ENCODE measurements at regions not wholly inside any gene's neighbourhood (a gene's known extent, or its start where the extent isn't known, plus 50 kb on each side); places are given as distances from the start of the nearest gene placed in this dataset.

DNA sequence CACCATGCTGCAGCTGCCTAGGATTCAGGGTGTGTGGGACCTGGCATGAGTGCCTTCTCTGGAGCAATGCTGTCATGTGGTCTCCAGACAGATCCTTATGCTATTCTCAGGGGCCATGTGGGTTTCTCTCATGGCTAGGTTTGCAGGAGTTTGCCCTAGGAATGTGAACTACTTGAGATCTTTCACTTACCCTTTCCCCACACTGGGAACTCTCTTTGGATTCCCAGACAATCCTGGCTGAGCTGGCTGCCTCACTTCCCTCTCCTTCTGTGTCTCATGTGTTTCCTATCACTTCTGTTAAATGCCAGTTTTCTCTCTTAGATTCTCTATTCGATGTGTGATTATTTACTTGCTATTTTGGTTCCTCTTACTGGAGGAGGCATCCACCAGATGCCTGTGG lies 270.2 kb upstream of the RASA1 start:
- Mint-ChIP-seq H3K36me3 (no peaks in the 10 kb centered on the region), H3K9me3 (no peaks in the 10 kb centered on the region), H3K27ac (no peak overlapping the region), H3K4me3 (no peak overlapping the region), H3K4me1 (no peaks in the 10 kb centered on the region), H3K27me3 (ENCODE audit: low read depth) (no peaks in the 10 kb centered on the region)
- ATAC-seq: no peak
- DNase-seq (ENCODE audit: low spot score): no peak
- TF ChIP-seq ZNF671 (CRISPR knock-in tag; IDR thresholded peaks at IDR 0.05) (no peak), JAZF1 (CRISPR knock-in tag; IDR thresholded peaks at IDR 0.05) (no peak), FOXJ3 (CRISPR knock-in tag; IDR thresholded peaks at IDR 0.05; ENCODE audit: borderline replicate concordance) (no peak), ZNF121 (CRISPR knock-in tag; IDR thresholded peaks at IDR 0.05) (no peak), ZNF416 (CRISPR knock-in tag; IDR thresholded peaks at IDR 0.05) (no peak), SMAD3 (CRISPR knock-in tag; IDR thresholded peaks at IDR 0.05; ENCODE audit: borderline replicate concordance) (no peak)
- TF ChIP-seq, protein P1, sequence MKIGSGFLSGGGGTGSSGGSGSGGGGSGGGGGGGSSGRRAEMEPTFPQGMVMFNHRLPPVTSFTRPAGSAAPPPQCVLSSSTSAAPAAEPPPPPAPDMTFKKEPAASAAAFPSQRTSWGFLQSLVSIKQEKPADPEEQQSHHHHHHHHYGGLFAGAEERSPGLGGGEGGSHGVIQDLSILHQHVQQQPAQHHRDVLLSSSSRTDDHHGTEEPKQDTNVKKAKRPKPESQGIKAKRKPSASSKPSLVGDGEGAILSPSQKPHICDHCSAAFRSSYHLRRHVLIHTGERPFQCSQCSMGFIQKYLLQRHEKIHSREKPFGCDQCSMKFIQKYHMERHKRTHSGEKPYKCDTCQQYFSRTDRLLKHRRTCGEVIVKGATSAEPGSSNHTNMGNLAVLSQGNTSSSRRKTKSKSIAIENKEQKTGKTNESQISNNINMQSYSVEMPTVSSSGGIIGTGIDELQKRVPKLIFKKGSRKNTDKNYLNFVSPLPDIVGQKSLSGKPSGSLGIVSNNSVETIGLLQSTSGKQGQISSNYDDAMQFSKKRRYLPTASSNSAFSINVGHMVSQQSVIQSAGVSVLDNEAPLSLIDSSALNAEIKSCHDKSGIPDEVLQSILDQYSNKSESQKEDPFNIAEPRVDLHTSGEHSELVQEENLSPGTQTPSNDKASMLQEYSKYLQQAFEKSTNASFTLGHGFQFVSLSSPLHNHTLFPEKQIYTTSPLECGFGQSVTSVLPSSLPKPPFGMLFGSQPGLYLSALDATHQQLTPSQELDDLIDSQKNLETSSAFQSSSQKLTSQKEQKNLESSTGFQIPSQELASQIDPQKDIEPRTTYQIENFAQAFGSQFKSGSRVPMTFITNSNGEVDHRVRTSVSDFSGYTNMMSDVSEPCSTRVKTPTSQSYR (CRISPR knock-in tag; IDR thresholded peaks at IDR 0.05): no peak
- ChIA-PET CTCF (no interaction called here), POLR2A (no interaction called here)

DNA sequence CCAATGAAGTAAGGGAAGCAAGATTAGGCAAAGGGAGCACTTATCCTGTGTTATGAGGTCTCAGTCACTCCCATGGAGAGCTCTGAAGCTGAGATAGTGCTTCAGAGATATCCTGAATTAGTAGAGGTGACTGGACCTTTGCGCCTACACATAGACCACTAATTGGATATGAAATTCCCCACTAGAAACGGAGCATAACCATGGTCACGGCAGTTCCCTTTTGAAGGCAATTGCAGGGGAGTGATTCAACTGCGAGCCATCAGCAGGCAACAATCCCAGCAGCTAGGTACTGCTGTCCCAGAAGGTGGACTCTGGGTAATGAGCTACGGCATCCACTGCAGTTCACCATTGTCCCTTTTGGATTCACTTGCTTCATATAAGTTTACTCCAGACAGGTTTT lies 267.7 kb upstream of the RASA1 start:
- DNase-seq (ENCODE audit: low spot score): no peak
- H3K27ac Mint-ChIP-seq: no peak overlapping the region
- no peaks in the 10 kb centered on the region for H3K4me1 Mint-ChIP-seq
- no peak for TF ChIP-seq FOXJ3 (CRISPR knock-in tag; IDR thresholded peaks at IDR 0.05; ENCODE audit: borderline replicate concordance)
- no peak for TF ChIP-seq FOXP1 (CRISPR knock-in tag; IDR thresholded peaks at IDR 0.05; ENCODE audit: borderline replicate concordance)
- TF ChIP-seq, protein P2, sequence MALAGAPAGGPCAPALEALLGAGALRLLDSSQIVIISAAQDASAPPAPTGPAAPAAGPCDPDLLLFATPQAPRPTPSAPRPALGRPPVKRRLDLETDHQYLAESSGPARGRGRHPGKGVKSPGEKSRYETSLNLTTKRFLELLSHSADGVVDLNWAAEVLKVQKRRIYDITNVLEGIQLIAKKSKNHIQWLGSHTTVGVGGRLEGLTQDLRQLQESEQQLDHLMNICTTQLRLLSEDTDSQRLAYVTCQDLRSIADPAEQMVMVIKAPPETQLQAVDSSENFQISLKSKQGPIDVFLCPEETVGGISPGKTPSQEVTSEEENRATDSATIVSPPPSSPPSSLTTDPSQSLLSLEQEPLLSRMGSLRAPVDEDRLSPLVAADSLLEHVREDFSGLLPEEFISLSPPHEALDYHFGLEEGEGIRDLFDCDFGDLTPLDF (CRISPR knock-in tag; IDR thresholded peaks at IDR 0.05): no peak
- H3K4me3 Mint-ChIP-seq: no peak overlapping the region
- no peaks in the 10 kb centered on the region for H3K27me3 Mint-ChIP-seq (ENCODE audit: low read depth)
- no peak for ATAC-seq
- H3K36me3 Mint-ChIP-seq: no peaks in the 10 kb centered on the region
- no peaks in the 10 kb centered on the region for H3K9me3 Mint-ChIP-seq
- CTCF ChIA-PET: no interaction called here
- POLR2A ChIA-PET: no interaction called here

DNA sequence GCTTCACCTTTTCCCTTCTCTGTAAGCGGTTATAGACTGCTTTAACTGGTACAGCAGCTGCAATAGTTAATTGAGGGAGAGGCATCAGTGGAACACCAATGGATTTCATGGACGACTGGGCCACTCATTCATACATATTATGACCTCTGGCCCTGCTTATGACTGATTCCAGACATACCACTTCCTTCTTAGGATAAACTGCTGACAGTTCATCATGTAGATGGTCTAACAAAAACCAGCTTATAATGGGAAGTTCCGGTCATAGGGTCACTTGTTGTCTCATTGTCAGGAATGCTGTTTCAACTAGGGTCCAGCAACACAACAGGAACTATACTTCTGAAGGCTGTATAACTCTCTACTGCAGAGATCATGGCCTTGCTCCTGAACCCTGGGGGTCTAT lies 265.2 kb upstream of the RASA1 start:
- no peak overlapping the region for H3K4me3 Mint-ChIP-seq
- H3K9me3 Mint-ChIP-seq: no peaks in the 10 kb centered on the region
- H3K27me3 Mint-ChIP-seq (ENCODE audit: low read depth): no peaks in the 10 kb centered on the region
- CTCF ChIA-PET: no interaction called here
- TF ChIP-seq FOXP1 (CRISPR knock-in tag; IDR thresholded peaks at IDR 0.05; ENCODE audit: borderline replicate concordance) (no peak), MYBL2 (CRISPR knock-in tag; IDR thresholded peaks at IDR 0.05) (no peak), TEAD4 (CRISPR knock-in tag; IDR thresholded peaks at IDR 0.05) (no peak), ZBTB21 (CRISPR knock-in tag; IDR thresholded peaks at IDR 0.05; ENCODE audit: borderline replicate concordance) (no peak), RORB (CRISPR knock-in tag; IDR thresholded peaks at IDR 0.05) (no peak), NFATC4 (CRISPR knock-in tag; IDR thresholded peaks at IDR 0.05) (no peak)
- TF ChIP-seq, protein P3, sequence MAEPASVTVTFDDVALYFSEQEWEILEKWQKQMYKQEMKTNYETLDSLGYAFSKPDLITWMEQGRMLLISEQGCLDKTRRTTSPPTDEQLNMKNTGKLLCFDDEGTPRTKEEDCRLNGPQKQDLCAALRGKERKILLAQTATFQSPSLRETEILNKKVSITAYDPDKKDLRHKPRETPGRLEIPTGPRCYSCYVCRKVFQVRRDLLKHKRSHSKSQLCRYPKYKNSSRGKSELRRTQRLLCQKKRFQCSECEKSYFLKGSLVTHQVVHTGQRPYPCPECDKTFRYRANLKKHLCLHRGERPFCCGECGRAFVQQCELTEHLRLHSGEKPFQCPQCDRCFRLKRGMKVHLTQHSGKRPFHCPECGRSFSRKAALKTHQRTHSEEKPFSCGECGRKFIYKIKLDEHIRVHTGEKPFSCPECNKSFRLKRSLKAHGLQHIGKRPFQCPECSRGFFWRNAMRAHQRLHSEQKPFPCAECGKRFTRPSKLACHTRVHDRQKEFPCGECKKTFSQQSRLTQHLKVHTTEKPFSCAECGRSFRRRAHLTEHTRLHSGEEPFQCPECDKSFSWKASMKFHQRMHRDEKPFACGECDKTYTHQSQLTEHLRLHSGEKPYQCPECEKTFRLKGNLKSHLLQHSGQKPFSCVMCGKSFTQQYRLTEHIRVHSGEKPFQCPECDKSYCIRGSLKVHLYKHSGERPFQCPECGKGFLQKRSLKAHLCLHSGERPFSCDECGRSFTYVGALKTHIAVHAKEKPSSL (CRISPR knock-in tag; conservative IDR thresholded peaks at IDR 0.05): no peak
- DNase-seq (ENCODE audit: low spot score): no peak
- no peaks in the 10 kb centered on the region for H3K36me3 Mint-ChIP-seq
- no peak for ATAC-seq
- no peaks in the 10 kb centered on the region for H3K4me1 Mint-ChIP-seq
- H3K27ac Mint-ChIP-seq: no peak overlapping the region
- POLR2A ChIA-PET: no interaction called here

DNA sequence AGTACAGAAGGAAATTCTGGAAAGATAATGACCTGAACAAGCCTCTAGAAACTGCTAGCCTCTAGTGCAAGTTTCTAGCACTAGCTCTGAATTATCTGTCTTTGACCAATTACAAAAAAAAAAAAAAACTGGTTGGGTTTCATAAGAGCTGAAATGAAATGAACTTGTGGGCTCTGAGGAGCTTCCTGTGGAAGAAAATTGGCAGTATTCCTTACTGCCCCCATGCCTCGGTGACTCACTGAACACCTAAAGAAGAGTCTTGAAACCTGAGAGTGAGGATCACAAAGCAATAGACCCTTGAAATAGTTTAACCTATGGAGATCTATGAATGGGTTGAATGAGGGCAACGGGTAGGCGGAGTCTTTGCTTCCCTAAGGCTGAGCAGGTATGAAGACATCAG lies 263.6 kb upstream of the RASA1 start:
- Mint-ChIP-seq H3K9me3 (no peaks in the 10 kb centered on the region), H3K36me3 (no peaks in the 10 kb centered on the region), H3K27ac (no peak overlapping the region), H3K27me3 (ENCODE audit: low read depth) (no peaks in the 10 kb centered on the region), H3K4me1 (no peaks in the 10 kb centered on the region), H3K4me3 (no peak overlapping the region)
- DNase-seq (ENCODE audit: low spot score) (no peak), ATAC-seq (peak; percentile 26; the same call in 1 of the 2 replicates)
- CTCF ChIA-PET: interaction anchor here (1.4 kb wide), 1 partner anchor 124 kb away, joined by 3 read pairs; no protein-coding TSS in a partner anchor
- POLR2A ChIA-PET: no interaction called here
- TF ChIP-seq ZNF121 (CRISPR knock-in tag; IDR thresholded peaks at IDR 0.05): no peak
- TF ChIP-seq JUN (CRISPR knock-in tag; IDR thresholded peaks at IDR 0.05): no peak
- no peak for TF ChIP-seq NR2C2 (CRISPR knock-in tag; IDR thresholded peaks at IDR 0.05)
- no peak for TF ChIP-seq SMAD3 (CRISPR knock-in tag; IDR thresholded peaks at IDR 0.05; ENCODE audit: borderline replicate concordance)
- TF ChIP-seq ZNF232 (CRISPR knock-in tag; IDR thresholded peaks at IDR 0.05): no peak
- no peak for TF ChIP-seq FOXP1 (CRISPR knock-in tag; IDR thresholded peaks at IDR 0.05; ENCODE audit: borderline replicate concordance)
- TF ChIP-seq, protein P4, sequence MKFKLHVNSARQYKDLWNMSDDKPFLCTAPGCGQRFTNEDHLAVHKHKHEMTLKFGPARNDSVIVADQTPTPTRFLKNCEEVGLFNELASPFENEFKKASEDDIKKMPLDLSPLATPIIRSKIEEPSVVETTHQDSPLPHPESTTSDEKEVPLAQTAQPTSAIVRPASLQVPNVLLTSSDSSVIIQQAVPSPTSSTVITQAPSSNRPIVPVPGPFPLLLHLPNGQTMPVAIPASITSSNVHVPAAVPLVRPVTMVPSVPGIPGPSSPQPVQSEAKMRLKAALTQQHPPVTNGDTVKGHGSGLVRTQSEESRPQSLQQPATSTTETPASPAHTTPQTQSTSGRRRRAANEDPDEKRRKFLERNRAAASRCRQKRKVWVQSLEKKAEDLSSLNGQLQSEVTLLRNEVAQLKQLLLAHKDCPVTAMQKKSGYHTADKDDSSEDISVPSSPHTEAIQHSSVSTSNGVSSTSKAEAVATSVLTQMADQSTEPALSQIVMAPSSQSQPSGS (CRISPR knock-in tag; IDR thresholded peaks at IDR 0.05; ENCODE audit: borderline replicate concordance, low read depth): no peak
- TF ChIP-seq NR3C1 (CRISPR knock-in tag; conservative IDR thresholded peaks at IDR 0.05; ENCODE audit: low read depth): no peak
- no peak for TF ChIP-seq CREB1 (CRISPR knock-in tag; IDR thresholded peaks at IDR 0.05)
- no peak for TF ChIP-seq SOX15 (CRISPR knock-in tag; IDR thresholded peaks at IDR 0.05)
- no peak for TF ChIP-seq ELF4 (CRISPR knock-in tag; IDR thresholded peaks at IDR 0.05; ENCODE audit: low read depth)
